ENCODE measurements at regions not wholly inside any gene's neighbourhood (a gene's known extent, or its start where the extent isn't known, plus 50 kb on each side); places are given as distances from the start of the nearest gene placed in this dataset.

DNA sequence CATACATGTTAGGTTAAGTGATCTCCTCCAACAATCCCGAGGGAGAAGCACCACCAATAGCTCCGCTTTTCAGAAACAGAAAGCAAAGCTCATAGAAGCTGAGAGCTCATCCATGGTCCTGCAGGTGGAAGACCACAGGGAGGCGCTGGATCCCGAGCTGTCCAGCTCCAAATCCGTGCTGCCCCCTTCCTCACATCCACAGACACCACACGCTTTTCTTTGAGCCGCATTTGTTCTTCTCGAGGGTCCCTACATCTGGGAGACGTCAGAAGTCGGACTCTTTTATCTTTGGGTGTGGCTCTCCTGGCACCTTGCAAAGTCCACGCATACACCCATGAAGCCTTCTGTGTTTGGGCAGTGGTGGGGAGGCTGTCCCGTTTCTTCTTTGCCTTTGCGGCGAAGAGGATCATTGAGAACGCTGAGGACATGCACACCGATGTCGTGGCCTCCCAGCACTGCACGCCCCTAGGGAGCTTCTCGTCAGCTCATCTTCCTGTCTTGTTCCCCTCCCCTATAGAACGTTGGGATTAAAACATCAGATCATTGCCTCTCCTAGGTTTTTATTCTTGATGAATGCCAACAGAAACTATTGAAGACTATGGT lies 184.8 kb downstream of the TEX29 start:
- no peak overlapping the region for H3K4me3 ChIP-seq (ENCODE audit: low read depth in 1 of 2, low read length in 1 of 2)
- H3K36me3 ChIP-seq: no peaks in the 10 kb centered on the region
- H3K27ac ChIP-seq: no peak overlapping the region
- no peaks in the 10 kb centered on the region for H3K4me1 ChIP-seq (ENCODE audit: control insufficient read depth in 1 of 2, insufficient read depth in 1 of 2, low read depth in 1 of 2, low read length in 1 of 2)
- no peaks in the 10 kb centered on the region for H3K27me3 ChIP-seq
- TF ChIP-seq, protein P1, sequence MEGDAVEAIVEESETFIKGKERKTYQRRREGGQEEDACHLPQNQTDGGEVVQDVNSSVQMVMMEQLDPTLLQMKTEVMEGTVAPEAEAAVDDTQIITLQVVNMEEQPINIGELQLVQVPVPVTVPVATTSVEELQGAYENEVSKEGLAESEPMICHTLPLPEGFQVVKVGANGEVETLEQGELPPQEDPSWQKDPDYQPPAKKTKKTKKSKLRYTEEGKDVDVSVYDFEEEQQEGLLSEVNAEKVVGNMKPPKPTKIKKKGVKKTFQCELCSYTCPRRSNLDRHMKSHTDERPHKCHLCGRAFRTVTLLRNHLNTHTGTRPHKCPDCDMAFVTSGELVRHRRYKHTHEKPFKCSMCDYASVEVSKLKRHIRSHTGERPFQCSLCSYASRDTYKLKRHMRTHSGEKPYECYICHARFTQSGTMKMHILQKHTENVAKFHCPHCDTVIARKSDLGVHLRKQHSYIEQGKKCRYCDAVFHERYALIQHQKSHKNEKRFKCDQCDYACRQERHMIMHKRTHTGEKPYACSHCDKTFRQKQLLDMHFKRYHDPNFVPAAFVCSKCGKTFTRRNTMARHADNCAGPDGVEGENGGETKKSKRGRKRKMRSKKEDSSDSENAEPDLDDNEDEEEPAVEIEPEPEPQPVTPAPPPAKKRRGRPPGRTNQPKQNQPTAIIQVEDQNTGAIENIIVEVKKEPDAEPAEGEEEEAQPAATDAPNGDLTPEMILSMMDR (IDR thresholded peaks at IDR 0.05): no peak
- no peaks in the 10 kb centered on the region for H3K9me3 ChIP-seq

- TF ChIP-seq, protein P1 (IDR thresholded peaks at IDR 0.05): no peak
- Histone ChIP-seq H3K4me1 (ENCODE audit: control insufficient read depth in 1 of 2, insufficient read depth in 1 of 2, low read depth in 1 of 2, low read length in 1 of 2) (no peaks in the 10 kb centered on the region), H3K36me3 (no peaks in the 10 kb centered on the region), H3K27me3 (no peaks in the 10 kb centered on the region), H3K27ac (no peak overlapping the region), H3K4me3 (ENCODE audit: low read depth in 1 of 2, low read length in 1 of 2) (no peak overlapping the region), H3K9me3 (no peaks in the 10 kb centered on the region)
Observed at GRCh38 chr13:111506125-111506524, 185.7 kb downstream of the TEX29 start.

DNA sequence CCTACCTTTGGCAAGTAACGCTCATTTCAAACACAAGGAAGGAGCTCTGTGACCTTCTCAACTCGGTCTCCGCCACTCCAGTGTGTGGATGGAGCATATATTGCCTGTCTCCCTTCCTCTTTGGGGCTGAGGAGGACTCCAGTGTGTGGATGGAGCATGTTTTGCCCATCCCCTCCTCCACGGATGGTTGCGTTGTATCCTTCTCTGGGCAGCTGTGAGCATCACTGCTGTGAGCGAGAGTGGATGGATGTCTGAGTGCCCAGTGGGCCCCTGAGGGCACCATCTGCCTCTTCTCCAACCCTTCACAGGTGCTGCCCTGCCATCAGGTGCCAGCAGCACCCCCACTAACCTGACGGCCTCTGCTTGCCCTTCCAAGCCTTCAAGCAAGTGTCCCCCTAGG lies 186.2 kb downstream of the TEX29 start:
- Histone ChIP-seq H3K9me3 (no peaks in the 10 kb centered on the region), H3K36me3 (no peaks in the 10 kb centered on the region), H3K27ac (no peak overlapping the region), H3K27me3 (no peaks in the 10 kb centered on the region), H3K4me1 (ENCODE audit: control insufficient read depth in 1 of 2, insufficient read depth in 1 of 2, low read depth in 1 of 2, low read length in 1 of 2) (no peaks in the 10 kb centered on the region), H3K4me3 (ENCODE audit: low read depth in 1 of 2, low read length in 1 of 2) (no peak overlapping the region)
- TF ChIP-seq, protein P1 (IDR thresholded peaks at IDR 0.05): no peak

DNA sequence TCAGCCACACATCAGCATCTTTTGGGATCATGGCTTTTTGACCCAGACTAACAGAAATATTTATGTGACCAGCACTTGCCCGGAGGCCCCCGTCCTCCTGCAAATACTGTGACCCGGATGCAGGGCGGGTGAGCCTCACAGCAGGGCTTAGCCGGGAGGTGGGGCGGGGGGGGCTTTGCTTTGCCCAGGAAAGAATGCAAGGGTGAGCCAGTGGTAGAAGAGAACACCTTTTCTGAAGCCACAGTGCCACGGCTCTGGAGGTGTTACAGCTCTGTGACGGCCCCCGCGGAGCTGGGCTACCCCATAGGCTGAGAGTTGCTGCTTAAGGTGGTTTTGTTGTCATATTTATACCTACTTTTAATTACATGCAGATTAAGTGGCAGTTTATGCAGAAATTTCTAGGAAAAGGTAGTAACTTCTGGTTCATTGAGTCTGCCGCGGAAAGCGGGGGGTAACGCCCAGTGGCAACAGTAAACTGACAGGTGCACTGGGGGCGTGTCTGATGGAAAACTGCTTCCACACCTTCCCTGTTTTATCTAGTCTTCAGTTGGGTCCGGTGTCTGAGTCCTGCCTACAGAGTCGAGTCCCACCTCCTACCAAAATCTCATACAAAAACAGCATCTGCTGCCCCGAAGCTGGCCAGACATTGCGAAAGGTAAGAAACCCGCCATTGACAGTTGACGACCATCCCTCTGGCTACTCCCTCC lies 187.9 kb downstream of the TEX29 start:
- Histone ChIP-seq H3K27me3 (no peaks in the 10 kb centered on the region), H3K9me3 (no peaks in the 10 kb centered on the region), H3K4me1 (ENCODE audit: control insufficient read depth in 1 of 2, insufficient read depth in 1 of 2, low read depth in 1 of 2, low read length in 1 of 2) (no peaks in the 10 kb centered on the region), H3K27ac (no peak overlapping the region), H3K36me3 (no peaks in the 10 kb centered on the region), H3K4me3 (ENCODE audit: low read depth in 1 of 2, low read length in 1 of 2) (no peak overlapping the region)
- TF ChIP-seq, protein P1 (IDR thresholded peaks at IDR 0.05): no peak

- Histone ChIP-seq H3K9me3 (no peaks in the 10 kb centered on the region), H3K4me1 (ENCODE audit: control insufficient read depth in 1 of 2, insufficient read depth in 1 of 2, low read depth in 1 of 2, low read length in 1 of 2) (no peaks in the 10 kb centered on the region), H3K27me3 (no peaks in the 10 kb centered on the region), H3K36me3 (no peaks in the 10 kb centered on the region), H3K27ac (no peak overlapping the region), H3K4me3 (ENCODE audit: low read depth in 1 of 2, low read length in 1 of 2) (no peak overlapping the region)
- TF ChIP-seq, protein P1 (IDR thresholded peaks at IDR 0.05): no peak
Observed at GRCh38 chr13:111508902-111509509, 188.6 kb downstream of the TEX29 start.
